ENCODE measurements at regions not wholly inside any gene's neighbourhood (a gene's known extent, or its start where the extent isn't known, plus 50 kb on each side); places are given as distances from the start of the nearest gene placed in this dataset.
"Not testable (repeated sequence)": the region's sequence is repeated elsewhere in the genome, so short reads cannot be mapped to it uniquely, and the experiment has no call there.

GRCh38 chr1:64348270-64348960, 121.5 kb upstream of the CACHD1 start:
- peaks cover 0 to 2% (median 0%) of the 10 kb centered on the region in 7 donors for H3K9me3 Mint-ChIP-seq
- no peaks in the 10 kb centered on the region for H3K27me3 Mint-ChIP-seq
- no peaks in the 10 kb centered on the region for H3K4me1 Mint-ChIP-seq
- H3K27ac Mint-ChIP-seq = no peak overlapping the region
- no peaks in the 10 kb centered on the region for H3K36me3 Mint-ChIP-seq
- DNase-seq (no peak), ATAC-seq (ENCODE audit: low read depth in 2 of 2) (no peak)
- Histone ChIP-seq H3K27ac (ENCODE audit: insufficient read depth, low read length, poor library complexity, severe bottlenecking) (no peak overlapping the region), H3K4me1 (ENCODE audit: control insufficient read depth, insufficient read depth, low read length, poor library complexity, severe bottlenecking) (no peaks in the 10 kb centered on the region), H3K27me3 (ENCODE audit: control insufficient read depth, insufficient read depth, low read length) (no peaks in the 10 kb centered on the region), H3K36me3 (ENCODE audit: control insufficient read depth, insufficient read depth, low read length) (no peaks in the 10 kb centered on the region), H3K4me3 (ENCODE audit: low read depth, low read length) (no peak overlapping the region), H3K9me3 (ENCODE audit: control insufficient read depth in 2 of 2, low read length in 2 of 2) (no peaks in the 10 kb centered on the region)
- H3K4me3 Mint-ChIP-seq = no peak overlapping the region

GRCh38 chr1:64348961-64349648, 120.8 kb upstream of the CACHD1 start:
- H3K27me3 Mint-ChIP-seq = no peaks in the 10 kb centered on the region
- H3K4me1 ChIP-seq (ENCODE audit: control insufficient read depth, insufficient read depth, low read length, poor library complexity, severe bottlenecking) = no peaks in the 10 kb centered on the region
- no peaks in the 10 kb centered on the region for H3K4me1 Mint-ChIP-seq
- DNase-seq (no peak), ATAC-seq (ENCODE audit: low read depth in 2 of 2) (no peak)
- H3K9me3 Mint-ChIP-seq = peaks cover 0 to 2% (median 0%) of the 10 kb centered on the region in 7 donors
- H3K36me3 Mint-ChIP-seq = no peaks in the 10 kb centered on the region
- H3K36me3 ChIP-seq (ENCODE audit: control insufficient read depth, insufficient read depth, low read length) = no peaks in the 10 kb centered on the region
- H3K9me3 ChIP-seq (ENCODE audit: control insufficient read depth in 2 of 2, low read length in 2 of 2) = no peaks in the 10 kb centered on the region
- no peak overlapping the region for H3K27ac ChIP-seq (ENCODE audit: insufficient read depth, low read length, poor library complexity, severe bottlenecking)
- no peak overlapping the region for H3K4me3 ChIP-seq (ENCODE audit: low read depth, low read length)
- H3K4me3 Mint-ChIP-seq = no peak overlapping the region
- H3K27ac Mint-ChIP-seq = no peak overlapping the region
- no peaks in the 10 kb centered on the region for H3K27me3 ChIP-seq (ENCODE audit: control insufficient read depth, insufficient read depth, low read length)

GRCh38 chr1:64355534-64355933, 114.4 kb upstream of the CACHD1 start:
- not testable (repeated sequence) for H3K4me1 Mint-ChIP-seq; ATAC-seq (ENCODE audit: low read depth in 2 of 2); DNase-seq; H3K4me1 ChIP-seq (ENCODE audit: control insufficient read depth, insufficient read depth, low read length, poor library complexity, severe bottlenecking); H3K36me3 ChIP-seq (ENCODE audit: control insufficient read depth, insufficient read depth, low read length); H3K9me3 Mint-ChIP-seq; H3K9me3 ChIP-seq (ENCODE audit: control insufficient read depth in 2 of 2, low read length in 2 of 2); H3K27ac Mint-ChIP-seq; H3K4me3 ChIP-seq (ENCODE audit: low read depth, low read length); H3K4me3 Mint-ChIP-seq; H3K27ac ChIP-seq (ENCODE audit: insufficient read depth, low read length, poor library complexity, severe bottlenecking); H3K36me3 Mint-ChIP-seq; H3K27me3 ChIP-seq (ENCODE audit: control insufficient read depth, insufficient read depth, low read length); H3K27me3 Mint-ChIP-seq

- Histone ChIP-seq H3K36me3 (ENCODE audit: control insufficient read depth, insufficient read depth, low read length) (no peaks in the 10 kb centered on the region), H3K4me3 (ENCODE audit: low read depth, low read length) (no peak overlapping the region), H3K9me3 (ENCODE audit: control insufficient read depth in 2 of 2, low read length in 2 of 2) (no peaks in the 10 kb centered on the region), H3K27ac (ENCODE audit: insufficient read depth, low read length, poor library complexity, severe bottlenecking) (no peak overlapping the region), H3K4me1 (ENCODE audit: control insufficient read depth, insufficient read depth, low read length, poor library complexity, severe bottlenecking) (no peaks in the 10 kb centered on the region), H3K27me3 (ENCODE audit: control insufficient read depth, insufficient read depth, low read length) (no peaks in the 10 kb centered on the region)
- no peak for DNase-seq
- H3K4me1 Mint-ChIP-seq = no peaks in the 10 kb centered on the region
- H3K36me3 Mint-ChIP-seq = no peaks in the 10 kb centered on the region
- H3K4me3 Mint-ChIP-seq = no peak overlapping the region
- ATAC-seq (ENCODE audit: low read depth in 2 of 2) = no peak
- H3K27me3 Mint-ChIP-seq = no peaks in the 10 kb centered on the region
- H3K9me3 Mint-ChIP-seq = peaks cover 0 to 2% (median 0%) of the 10 kb centered on the region in 7 donors
- H3K27ac Mint-ChIP-seq = no peak overlapping the region
Measured at GRCh38 chr1:64356636-64357256, 113.2 kb upstream of the CACHD1 start.

- no peaks in the 10 kb centered on the region for H3K36me3 ChIP-seq (ENCODE audit: control insufficient read depth, insufficient read depth, low read length)
- H3K4me1 Mint-ChIP-seq = no peaks in the 10 kb centered on the region
- no peak for DNase-seq
- H3K4me3 Mint-ChIP-seq = no peak overlapping the region
- H3K9me3 ChIP-seq (ENCODE audit: control insufficient read depth in 2 of 2, low read length in 2 of 2) = no peaks in the 10 kb centered on the region
- no peaks in the 10 kb centered on the region for H3K27me3 ChIP-seq (ENCODE audit: control insufficient read depth, insufficient read depth, low read length)
- no peak overlapping the region for H3K27ac Mint-ChIP-seq
- H3K4me1 ChIP-seq (ENCODE audit: control insufficient read depth, insufficient read depth, low read length, poor library complexity, severe bottlenecking) = no peaks in the 10 kb centered on the region
- H3K4me3 ChIP-seq (ENCODE audit: low read depth, low read length) = no peak overlapping the region
- H3K36me3 Mint-ChIP-seq = no peaks in the 10 kb centered on the region
- H3K27ac ChIP-seq (ENCODE audit: insufficient read depth, low read length, poor library complexity, severe bottlenecking) = no peak overlapping the region
- no peak for ATAC-seq (ENCODE audit: low read depth in 2 of 2)
- H3K9me3 Mint-ChIP-seq = peaks cover 0 to 2% (median 0%) of the 10 kb centered on the region in 7 donors
- no peaks in the 10 kb centered on the region for H3K27me3 Mint-ChIP-seq
Measured at GRCh38 chr1:64357422-64357821, 112.5 kb upstream of the CACHD1 start.

GRCh38 chr1:64358692-64359091, 111.2 kb upstream of the CACHD1 start:
- ATAC-seq (ENCODE audit: low read depth in 2 of 2) = no peak
- no peak for DNase-seq
- H3K36me3 Mint-ChIP-seq = no peaks in the 10 kb centered on the region
- no peaks in the 10 kb centered on the region for H3K27me3 ChIP-seq (ENCODE audit: control insufficient read depth, insufficient read depth, low read length)
- no peak overlapping the region for H3K27ac Mint-ChIP-seq
- H3K27ac ChIP-seq (ENCODE audit: insufficient read depth, low read length, poor library complexity, severe bottlenecking) = no peak overlapping the region
- no peaks in the 10 kb centered on the region for H3K36me3 ChIP-seq (ENCODE audit: control insufficient read depth, insufficient read depth, low read length)
- no peaks in the 10 kb centered on the region for H3K4me1 ChIP-seq (ENCODE audit: control insufficient read depth, insufficient read depth, low read length, poor library complexity, severe bottlenecking)
- no peaks in the 10 kb centered on the region for H3K9me3 ChIP-seq (ENCODE audit: control insufficient read depth in 2 of 2, low read length in 2 of 2)
- H3K4me3 ChIP-seq (ENCODE audit: low read depth, low read length) = no peak overlapping the region
- no peak overlapping the region for H3K4me3 Mint-ChIP-seq
- no peaks in the 10 kb centered on the region for H3K27me3 Mint-ChIP-seq
- no peaks in the 10 kb centered on the region for H3K4me1 Mint-ChIP-seq
- no peaks in the 10 kb centered on the region for H3K9me3 Mint-ChIP-seq

- no peak overlapping the region for H3K27ac ChIP-seq (ENCODE audit: insufficient read depth, low read length, poor library complexity, severe bottlenecking)
- H3K36me3 Mint-ChIP-seq = no peaks in the 10 kb centered on the region
- no peaks in the 10 kb centered on the region for H3K4me1 Mint-ChIP-seq
- H3K27me3 Mint-ChIP-seq = no peaks in the 10 kb centered on the region
- no peak for ATAC-seq (ENCODE audit: low read depth in 2 of 2)
- DNase-seq = no peak
- H3K4me3 ChIP-seq (ENCODE audit: low read depth, low read length) = no peak overlapping the region
- H3K9me3 ChIP-seq (ENCODE audit: control insufficient read depth in 2 of 2, low read length in 2 of 2) = no peaks in the 10 kb centered on the region
- no peaks in the 10 kb centered on the region for H3K4me1 ChIP-seq (ENCODE audit: control insufficient read depth, insufficient read depth, low read length, poor library complexity, severe bottlenecking)
- peaks cover 0 to 2% (median 0%) of the 10 kb centered on the region in 7 donors for H3K9me3 Mint-ChIP-seq
- no peaks in the 10 kb centered on the region for H3K36me3 ChIP-seq (ENCODE audit: control insufficient read depth, insufficient read depth, low read length)
- no peak overlapping the region for H3K27ac Mint-ChIP-seq
- no peak overlapping the region for H3K4me3 Mint-ChIP-seq
- no peaks in the 10 kb centered on the region for H3K27me3 ChIP-seq (ENCODE audit: control insufficient read depth, insufficient read depth, low read length)
Measured at GRCh38 chr1:64361974-64362373, 108.0 kb upstream of the CACHD1 start.

Measured in CD4-positive, CD25-positive, alpha-beta regulatory T cell (primary cell).